Activated naive CD4-positive, alpha-beta T cell treated with anti-CD3 and anti-CD28 coated beads for 36 hours (primary cell): ENCODE measurements at regions not wholly inside any gene's neighbourhood (a gene's known extent, or its start where the extent isn't known, plus 50 kb on each side); places are given as distances from the start of the nearest gene placed in this dataset.

Experiments
- CTCF ChIA-PET: fragments of 350-600 bp; sonication (Branson Sonifier 250); formaldehyde crosslinking; loops from one replicate; lab custom pipeline; 2021; ENCODE audit warnings: antibody characterized with exemption; lab: Charles Lee
- DNase-seq: peaks from one replicate; pipeline ENCODE4 v3.0.0-alpha.2; 2020
- H3K27ac Mint-ChIP-seq: one replicate; pipeline ENCODE4 v1.8.0; 2021; ENCODE audit warnings: mild to moderate bottlenecking, mixed read lengths
- H3K27me3 Mint-ChIP-seq: one replicate; pipeline ENCODE4 v1.8.0; 2021; ENCODE audit warnings: low read depth, mixed read lengths
- H3K36me3 Mint-ChIP-seq: one replicate; pipeline ENCODE4 v1.8.0; 2021; ENCODE audit warnings: low read depth, mixed read lengths
- H3K4me1 Mint-ChIP-seq: one replicate; pipeline ENCODE4 v1.8.0; 2021; ENCODE audit warnings: low read depth, mixed read lengths
- H3K4me3 Mint-ChIP-seq: one replicate; pipeline ENCODE4 v1.8.0; 2021; ENCODE audit warnings: mild to moderate bottlenecking, moderate library complexity, mixed read lengths
- H3K9me3 Mint-ChIP-seq: one replicate; pipeline ENCODE4 v1.8.0; 2021; ENCODE audit warnings: mixed read lengths
- intact Hi-C: fragments of 100-400 bp; cut with micrococcal nuclease; formaldehyde crosslinking; loops from one replicate; pipeline ENCODE4 v1.15.1; 2023

GRCh38 chr17:54494721-54495715, 405.6 kb upstream of the TOM1L1 start:
- Mint-ChIP-seq H3K27ac (no peak overlapping the region), H3K36me3 (no peaks in the 10 kb centered on the region), H3K4me3 (no peak overlapping the region), H3K4me1 (no peaks in the 10 kb centered on the region), H3K27me3 (no peaks in the 10 kb centered on the region), H3K9me3 (no peaks in the 10 kb centered on the region)
- CTCF ChIA-PET, result no interaction called here
- DNase-seq, result no peak
- intact Hi-C loops, result no loop called here

GRCh38 chr17:54505404-54505803, 395.2 kb upstream of the TOM1L1 start:
- H3K4me1 Mint-ChIP-seq, result no peaks in the 10 kb centered on the region
- no peak overlapping the region for H3K27ac Mint-ChIP-seq
- H3K36me3 Mint-ChIP-seq, result no peaks in the 10 kb centered on the region
- CTCF ChIA-PET, result no interaction called here
- no peaks in the 10 kb centered on the region for H3K9me3 Mint-ChIP-seq
- no peak overlapping the region for H3K4me3 Mint-ChIP-seq
- intact Hi-C loops, result no loop called here
- H3K27me3 Mint-ChIP-seq, result no peaks in the 10 kb centered on the region
- no peak for DNase-seq

GRCh38 chr17:54518706-54519105, 381.9 kb upstream of the TOM1L1 start:
- no peak overlapping the region for H3K27ac Mint-ChIP-seq
- H3K4me3 Mint-ChIP-seq, result no peak overlapping the region
- CTCF ChIA-PET, result no interaction called here
- H3K27me3 Mint-ChIP-seq, result peaks cover 8% of the 10 kb centered on the region
- no peak for DNase-seq
- peaks cover 5% of the 10 kb centered on the region for H3K9me3 Mint-ChIP-seq
- intact Hi-C loops, result no loop called here
- no peaks in the 10 kb centered on the region for H3K36me3 Mint-ChIP-seq
- no peaks in the 10 kb centered on the region for H3K4me1 Mint-ChIP-seq

GRCh38 chr17:54521137-54521536, 379.5 kb upstream of the TOM1L1 start:
- no peaks in the 10 kb centered on the region for H3K4me1 Mint-ChIP-seq
- intact Hi-C loops, result no loop called here
- CTCF ChIA-PET, result no interaction called here
- peaks cover 8% of the 10 kb centered on the region for H3K27me3 Mint-ChIP-seq
- no peaks in the 10 kb centered on the region for H3K36me3 Mint-ChIP-seq
- no peak overlapping the region for H3K27ac Mint-ChIP-seq
- H3K9me3 Mint-ChIP-seq, result peaks cover 3% of the 10 kb centered on the region
- no peak for DNase-seq
- H3K4me3 Mint-ChIP-seq, result no peak overlapping the region

GRCh38 chr17:54524501-54524900, 376.2 kb upstream of the TOM1L1 start:
- DNase-seq, result no peak
- H3K27me3 Mint-ChIP-seq, result peaks cover 4% of the 10 kb centered on the region
- intact Hi-C loops, result no loop called here
- no peaks in the 10 kb centered on the region for H3K36me3 Mint-ChIP-seq
- no peak overlapping the region for H3K27ac Mint-ChIP-seq
- CTCF ChIA-PET, result interaction anchor here (0.6 kb wide), 1 partner anchor 59 kb away, joined by 3 read pairs; no protein-coding TSS in a partner anchor
- H3K4me1 Mint-ChIP-seq, result no peaks in the 10 kb centered on the region
- no peaks in the 10 kb centered on the region for H3K9me3 Mint-ChIP-seq
- no peak overlapping the region for H3K4me3 Mint-ChIP-seq

- Mint-ChIP-seq H3K27ac (no peak overlapping the region), H3K4me3 (no peak overlapping the region), H3K4me1 (no peaks in the 10 kb centered on the region), H3K36me3 (no peaks in the 10 kb centered on the region), H3K27me3 (no peaks in the 10 kb centered on the region), H3K9me3 (peaks cover 1% of the 10 kb centered on the region)
- intact Hi-C loops, result no loop called here
- no peak for DNase-seq
- CTCF ChIA-PET, result no interaction called here
These were observed 372.7 kb upstream of the TOM1L1 start for GRCh38 chr17:54527941-54528340.

GRCh38 chr17:54530398-54530797, 370.3 kb upstream of the TOM1L1 start:
- Mint-ChIP-seq H3K9me3 (peaks cover 1% of the 10 kb centered on the region), H3K36me3 (no peaks in the 10 kb centered on the region), H3K4me1 (no peaks in the 10 kb centered on the region), H3K4me3 (no peak overlapping the region), H3K27ac (no peak overlapping the region), H3K27me3 (no peaks in the 10 kb centered on the region)
- no peak for DNase-seq
- intact Hi-C loops, result no loop called here
- CTCF ChIA-PET, result no interaction called here

GRCh38 chr17:54536306-54536705, 364.3 kb upstream of the TOM1L1 start:
- no peaks in the 10 kb centered on the region for H3K27me3 Mint-ChIP-seq
- CTCF ChIA-PET, result no interaction called here
- no peak overlapping the region for H3K4me3 Mint-ChIP-seq
- peaks cover 6% of the 10 kb centered on the region for H3K9me3 Mint-ChIP-seq
- no peaks in the 10 kb centered on the region for H3K4me1 Mint-ChIP-seq
- DNase-seq, result no peak
- H3K27ac Mint-ChIP-seq, result no peak overlapping the region
- H3K36me3 Mint-ChIP-seq, result no peaks in the 10 kb centered on the region
- intact Hi-C loops, result no loop called here

GRCh38 chr17:54537656-54538055, 363.0 kb upstream of the TOM1L1 start:
- no peak for DNase-seq
- CTCF ChIA-PET, result no interaction called here
- no peaks in the 10 kb centered on the region for H3K27me3 Mint-ChIP-seq
- H3K36me3 Mint-ChIP-seq, result no peaks in the 10 kb centered on the region
- H3K9me3 Mint-ChIP-seq, result peaks cover 4% of the 10 kb centered on the region
- no peaks in the 10 kb centered on the region for H3K4me1 Mint-ChIP-seq
- H3K27ac Mint-ChIP-seq, result no peak overlapping the region
- intact Hi-C loops, result no loop called here
- no peak overlapping the region for H3K4me3 Mint-ChIP-seq

- Mint-ChIP-seq H3K27me3 (no peaks in the 10 kb centered on the region), H3K9me3 (peaks cover 13% of the 10 kb centered on the region), H3K36me3 (no peaks in the 10 kb centered on the region), H3K27ac (no peak overlapping the region), H3K4me1 (no peaks in the 10 kb centered on the region), H3K4me3 (no peak overlapping the region)
- CTCF ChIA-PET, result no interaction called here
- DNase-seq, result no peak
- intact Hi-C loops, result no loop called here
These were observed 356.4 kb upstream of the TOM1L1 start for GRCh38 chr17:54544249-54544648.

- Mint-ChIP-seq H3K9me3 (peaks cover 9% of the 10 kb centered on the region), H3K4me3 (no peak overlapping the region), H3K27me3 (no peaks in the 10 kb centered on the region), H3K27ac (no peak overlapping the region), H3K36me3 (no peaks in the 10 kb centered on the region), H3K4me1 (no peaks in the 10 kb centered on the region)
- intact Hi-C loops, result no loop called here
- DNase-seq, result no peak
- CTCF ChIA-PET, result no interaction called here
These were observed 340.8 kb upstream of the TOM1L1 start for GRCh38 chr17:54559883-54560282.

- H3K9me3 Mint-ChIP-seq, result peaks cover 15% of the 10 kb centered on the region
- CTCF ChIA-PET, result interaction anchor here (0.7 kb wide), 1 partner anchor 238 kb away, joined by 3 read pairs; no protein-coding TSS in a partner anchor
- intact Hi-C loops, result no loop called here
These were observed 292.0 kb upstream of the TOM1L1 start for GRCh38 chr17:54608634-54609155.

More at GRCh38 chr17:54608634-54609155, 292.0 kb upstream of the TOM1L1 start:
- H3K36me3 Mint-ChIP-seq, result no peaks in the 10 kb centered on the region
- no peaks in the 10 kb centered on the region for H3K27me3 Mint-ChIP-seq
- H3K4me1 Mint-ChIP-seq, result no peaks in the 10 kb centered on the region
- H3K4me3 Mint-ChIP-seq, result no peak overlapping the region
- no peak for DNase-seq
- no peak overlapping the region for H3K27ac Mint-ChIP-seq
